Endothelial cell (in vitro differentiated cells): ENCODE measurements at regions not wholly inside any gene's neighbourhood (a gene's known extent, or its start where the extent isn't known, plus 50 kb on each side); places are given as distances from the start of the nearest gene placed in this dataset.

Experiments
- DNase-seq: peaks from one replicate; pipeline ENCODE4 v3.0.0; 2021; ENCODE audit warnings: low spot score
- H3K27ac Mint-ChIP-seq: one replicate; pipeline ENCODE4 v1.8.0; 2021; ENCODE audit warnings: mixed read lengths, inconsistent platforms; ENCODE audit not compliant: unreplicated experiment
- H3K27me3 Mint-ChIP-seq: one replicate; pipeline ENCODE4 v1.8.0; 2021; ENCODE audit warnings: mild to moderate bottlenecking, moderate library complexity, mixed read lengths, inconsistent platforms; ENCODE audit not compliant: unreplicated experiment
- H3K36me3 Mint-ChIP-seq: one replicate; pipeline ENCODE4 v1.8.0; 2021; ENCODE audit warnings: mild to moderate bottlenecking, low read depth, mixed read lengths, inconsistent platforms; ENCODE audit not compliant: unreplicated experiment
- H3K4me1 Mint-ChIP-seq: one replicate; pipeline ENCODE4 v1.8.0; 2021; ENCODE audit warnings: mild to moderate bottlenecking, mixed read lengths, inconsistent platforms; ENCODE audit not compliant: unreplicated experiment
- H3K4me3 Mint-ChIP-seq: one replicate; pipeline ENCODE4 v1.8.0; 2021; ENCODE audit warnings: mild to moderate bottlenecking, mixed read lengths, inconsistent platforms; ENCODE audit not compliant: unreplicated experiment
- H3K9me3 Mint-ChIP-seq: one replicate; pipeline ENCODE4 v1.8.0; 2021; ENCODE audit warnings: mixed read lengths, inconsistent platforms; ENCODE audit not compliant: unreplicated experiment
- CTCF ChIP-seq: fragments of 200-600 bp; sonication (generic); IDR thresholded peaks from one replicate; pipeline ENCODE4 v1.5.0; 2021; ENCODE audit warnings: antibody characterized with exemption; ENCODE audit not compliant: unreplicated experiment

DNA sequence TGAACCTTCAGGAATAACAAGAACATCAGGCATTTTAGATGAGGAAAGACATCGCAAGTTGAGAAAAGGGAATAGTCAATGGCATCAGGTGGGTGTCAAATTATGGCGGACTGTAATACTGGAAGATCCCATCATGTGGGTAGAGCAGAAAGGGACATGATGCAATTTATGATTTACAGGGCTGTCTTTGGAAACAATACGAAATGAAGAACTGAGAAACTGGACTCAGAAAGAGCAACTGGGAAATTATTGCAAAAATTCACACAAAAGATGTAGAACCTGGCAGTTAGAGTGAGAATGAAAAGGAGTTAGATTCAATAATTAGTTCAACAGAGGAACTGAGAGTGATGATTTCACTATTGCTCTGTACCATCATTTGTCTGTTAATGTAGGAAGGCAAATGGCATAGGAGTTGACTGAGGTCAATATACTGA lies 1635.0 kb upstream of the ACVR2A start:
- Mint-ChIP-seq H3K27ac (no peak overlapping the region), H3K27me3 (no peaks in the 10 kb centered on the region), H3K36me3 (no peaks in the 10 kb centered on the region), H3K4me1 (no peaks in the 10 kb centered on the region), H3K4me3 (no peak overlapping the region), H3K9me3 (no peaks in the 10 kb centered on the region)
- no peak for DNase-seq
- no peak for TF ChIP-seq CTCF

GRCh38 chr2:146207901-146208300 lies 1636.9 kb upstream of the ACVR2A start:
- no peaks in the 10 kb centered on the region for H3K27me3 Mint-ChIP-seq
- H3K4me3 Mint-ChIP-seq = no peak overlapping the region
- DNase-seq = no peak
- H3K4me1 Mint-ChIP-seq = no peaks in the 10 kb centered on the region
- no peak for TF ChIP-seq CTCF
- H3K9me3 Mint-ChIP-seq = no peaks in the 10 kb centered on the region
- H3K27ac Mint-ChIP-seq = no peak overlapping the region
- no peaks in the 10 kb centered on the region for H3K36me3 Mint-ChIP-seq

DNA sequence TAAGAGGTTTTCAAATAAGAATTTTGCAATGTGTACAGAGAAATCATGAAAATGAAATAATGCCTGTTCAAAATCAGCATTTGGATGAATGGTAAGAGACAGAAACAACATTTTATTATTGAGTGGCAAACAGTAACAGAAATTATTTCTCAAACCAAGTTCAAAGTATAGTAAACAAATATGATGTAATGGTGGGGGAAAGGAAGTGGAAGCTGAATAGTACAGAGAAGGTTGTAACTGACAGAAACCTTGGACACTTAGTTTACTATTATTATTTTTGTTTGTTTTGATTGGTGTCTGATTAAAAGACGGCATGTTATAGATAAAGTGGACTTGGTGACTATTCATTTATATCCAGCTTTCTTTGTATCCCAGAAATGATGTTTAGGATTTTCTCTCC lies 1637.4 kb upstream of the ACVR2A start:
- Mint-ChIP-seq H3K36me3 (no peaks in the 10 kb centered on the region), H3K4me3 (no peak overlapping the region), H3K27me3 (no peaks in the 10 kb centered on the region)

GRCh38 chr2:146203064-146203624 lies 1641.7 kb upstream of the ACVR2A start:
- Mint-ChIP-seq H3K27me3 (no peaks in the 10 kb centered on the region), H3K9me3 (no peaks in the 10 kb centered on the region), H3K4me3 (no peak overlapping the region), H3K36me3 (no peaks in the 10 kb centered on the region), H3K4me1 (no peaks in the 10 kb centered on the region), H3K27ac (no peak overlapping the region)
- TF ChIP-seq CTCF = no peak
- no peak for DNase-seq

More for the DNA sequence above, 1637.4 kb upstream of the ACVR2A start:
- H3K4me1 Mint-ChIP-seq = no peaks in the 10 kb centered on the region
- no peak for DNase-seq
- no peak for TF ChIP-seq CTCF
- no peak overlapping the region for H3K27ac Mint-ChIP-seq
- H3K9me3 Mint-ChIP-seq = no peaks in the 10 kb centered on the region

GRCh38 chr2:146193619-146194018 lies 1651.2 kb upstream of the ACVR2A start:
- Mint-ChIP-seq H3K27ac (no peak overlapping the region), H3K27me3 (no peaks in the 10 kb centered on the region), H3K36me3 (no peaks in the 10 kb centered on the region), H3K4me3 (no peak overlapping the region), H3K9me3 (no peaks in the 10 kb centered on the region), H3K4me1 (no peaks in the 10 kb centered on the region)
- no peak for DNase-seq
- no peak for TF ChIP-seq CTCF
